WTC11 (cell line): ENCODE measurements at regions not wholly inside any gene's neighbourhood (a gene's known extent, or its start where the extent isn't known, plus 50 kb on each side); places are given as distances from the start of the nearest gene placed in this dataset.

ENCODE experiments used
- FOXK1 ChIP-seq: sonication (generic); formaldehyde crosslinking; IDR thresholded peaks from 2 replicates; pipeline ENCODE4 v1.8.0; 2022; ENCODE audit warnings: mild to moderate bottlenecking, moderate library complexity, missing genetic modification reagents
- GABPB1 ChIP-seq: sonication (generic); formaldehyde crosslinking; IDR thresholded peaks from 2 replicates; pipeline ENCODE4 v1.8.1; 2023; ENCODE audit warnings: mild to moderate bottlenecking, missing genetic modification reagents
- JUN ChIP-seq: sonication (generic); formaldehyde crosslinking; IDR thresholded peaks from 2 replicates; pipeline ENCODE4 v1.8.0; 2023; ENCODE audit warnings: mild to moderate bottlenecking, missing genetic modification reagents
- NR2C2 ChIP-seq: sonication (generic); formaldehyde crosslinking; IDR thresholded peaks from 2 replicates; pipeline ENCODE4 v1.8.0; 2022; ENCODE audit warnings: mild to moderate bottlenecking, missing genetic modification reagents
- NR3C1 ChIP-seq: sonication (generic); formaldehyde crosslinking; conservative IDR thresholded peaks from 2 replicates; pipeline ENCODE4 v1.8.1; 2023; ENCODE audit warnings: low read depth, mild to moderate bottlenecking, missing genetic modification reagents
- USF1 ChIP-seq: sonication (generic); formaldehyde crosslinking; IDR thresholded peaks from 2 replicates; pipeline ENCODE4 v1.8.0; 2022; ENCODE audit warnings: mild to moderate bottlenecking, missing genetic modification reagents
- ZNF671 ChIP-seq: fragments of 250-450 bp; sonication (Bioruptor Pico); IDR thresholded peaks from 2 replicates; pipeline ENCODE4 v1.8.0; 2021; ENCODE audit warnings: mild to moderate bottlenecking
- TF ChIP-seq, protein P1 (sequence below): fragments of 200-600 bp; IDR thresholded peaks from 2 replicates; pipeline ENCODE4 v1.8.0; 2022; ENCODE audit warnings: antibody characterized with exemption
- TF ChIP-seq, protein P2 (sequence below): sonication (generic); formaldehyde crosslinking; IDR thresholded peaks from 2 replicates; pipeline ENCODE4 v1.8.1; 2023; ENCODE audit warnings: mild to moderate bottlenecking, missing genetic modification reagents

DNA sequence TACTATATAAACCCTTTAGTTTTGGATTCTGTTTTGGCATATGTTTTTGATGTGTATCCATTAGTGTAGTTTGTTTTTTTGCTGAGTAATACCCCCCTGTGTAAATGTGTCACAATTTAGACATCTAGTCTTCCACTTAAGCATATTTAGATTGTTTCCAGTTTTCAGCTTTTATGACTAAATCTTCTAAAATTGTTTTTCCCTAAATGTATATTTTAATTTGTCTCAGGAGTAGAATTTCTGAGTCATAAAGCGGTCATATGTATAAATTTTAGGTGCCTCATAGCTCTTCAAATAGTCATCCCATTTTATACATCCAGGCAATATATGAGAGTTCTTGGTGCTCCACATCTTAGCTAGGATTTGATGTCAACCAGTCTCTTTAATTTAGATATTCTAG lies 1348.0 kb downstream of the MRPL39 start:
- TF ChIP-seq, protein P1, sequence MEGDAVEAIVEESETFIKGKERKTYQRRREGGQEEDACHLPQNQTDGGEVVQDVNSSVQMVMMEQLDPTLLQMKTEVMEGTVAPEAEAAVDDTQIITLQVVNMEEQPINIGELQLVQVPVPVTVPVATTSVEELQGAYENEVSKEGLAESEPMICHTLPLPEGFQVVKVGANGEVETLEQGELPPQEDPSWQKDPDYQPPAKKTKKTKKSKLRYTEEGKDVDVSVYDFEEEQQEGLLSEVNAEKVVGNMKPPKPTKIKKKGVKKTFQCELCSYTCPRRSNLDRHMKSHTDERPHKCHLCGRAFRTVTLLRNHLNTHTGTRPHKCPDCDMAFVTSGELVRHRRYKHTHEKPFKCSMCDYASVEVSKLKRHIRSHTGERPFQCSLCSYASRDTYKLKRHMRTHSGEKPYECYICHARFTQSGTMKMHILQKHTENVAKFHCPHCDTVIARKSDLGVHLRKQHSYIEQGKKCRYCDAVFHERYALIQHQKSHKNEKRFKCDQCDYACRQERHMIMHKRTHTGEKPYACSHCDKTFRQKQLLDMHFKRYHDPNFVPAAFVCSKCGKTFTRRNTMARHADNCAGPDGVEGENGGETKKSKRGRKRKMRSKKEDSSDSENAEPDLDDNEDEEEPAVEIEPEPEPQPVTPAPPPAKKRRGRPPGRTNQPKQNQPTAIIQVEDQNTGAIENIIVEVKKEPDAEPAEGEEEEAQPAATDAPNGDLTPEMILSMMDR, result no peak
- TF ChIP-seq ZNF671 (CRISPR knock-in tag) (no peak), FOXK1 (CRISPR knock-in tag) (no peak), GABPB1 (no peak), USF1 (CRISPR knock-in tag) (no peak), NR3C1 (no peak), JUN (CRISPR knock-in tag) (no peak), NR2C2 (CRISPR knock-in tag) (no peak)
- TF ChIP-seq, protein P2, sequence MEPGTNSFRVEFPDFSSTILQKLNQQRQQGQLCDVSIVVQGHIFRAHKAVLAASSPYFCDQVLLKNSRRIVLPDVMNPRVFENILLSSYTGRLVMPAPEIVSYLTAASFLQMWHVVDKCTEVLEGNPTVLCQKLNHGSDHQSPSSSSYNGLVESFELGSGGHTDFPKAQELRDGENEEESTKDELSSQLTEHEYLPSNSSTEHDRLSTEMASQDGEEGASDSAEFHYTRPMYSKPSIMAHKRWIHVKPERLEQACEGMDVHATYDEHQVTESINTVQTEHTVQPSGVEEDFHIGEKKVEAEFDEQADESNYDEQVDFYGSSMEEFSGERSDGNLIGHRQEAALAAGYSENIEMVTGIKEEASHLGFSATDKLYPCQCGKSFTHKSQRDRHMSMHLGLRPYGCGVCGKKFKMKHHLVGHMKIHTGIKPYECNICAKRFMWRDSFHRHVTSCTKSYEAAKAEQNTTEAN (CRISPR knock-in tag), result no peak
